ENCODE measurements at regions not wholly inside any gene's neighbourhood (a gene's known extent, or its start where the extent isn't known, plus 50 kb on each side); places are given as distances from the start of the nearest gene placed in this dataset.
"Not testable (repeated sequence)": the region's sequence is repeated elsewhere in the genome, so short reads cannot be mapped to it uniquely, and the experiment has no call there.

DNA sequence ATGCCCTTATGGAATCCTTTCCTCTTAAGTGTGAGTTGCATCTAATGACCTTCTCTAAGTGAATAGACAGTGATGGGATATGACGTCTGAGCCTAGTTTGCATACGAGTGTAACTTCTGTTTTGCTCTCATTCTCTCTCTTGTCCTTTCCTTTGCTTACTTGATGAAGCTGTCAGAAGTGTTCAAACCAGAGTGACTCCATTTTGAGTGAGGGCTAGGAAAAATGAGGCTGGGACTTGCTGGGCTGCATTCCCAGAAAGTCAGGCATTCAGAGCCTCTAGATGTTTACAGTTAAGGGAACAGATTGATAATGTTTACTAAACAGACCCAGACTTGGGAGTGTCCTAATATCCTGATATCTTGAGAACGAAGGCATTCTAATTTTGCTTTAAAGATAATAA is 311.2 kb upstream of the SOX4 start:
- not testable (repeated sequence) for H3K9me3 Mint-ChIP-seq; H3K4me3 Mint-ChIP-seq; H3K27ac Mint-ChIP-seq; H3K4me1 Mint-ChIP-seq (ENCODE audit: low read depth); H3K27me3 Mint-ChIP-seq; H3K36me3 Mint-ChIP-seq (ENCODE audit: low read depth)

- H3K27ac Mint-ChIP-seq = no peak overlapping the region
- H3K27me3 Mint-ChIP-seq = peaks cover 5% of the 10 kb centered on the region
- no peaks in the 10 kb centered on the region for H3K36me3 Mint-ChIP-seq (ENCODE audit: low read depth)
- no peak overlapping the region for H3K4me3 Mint-ChIP-seq
- no peaks in the 10 kb centered on the region for H3K4me1 Mint-ChIP-seq (ENCODE audit: low read depth)
- H3K9me3 Mint-ChIP-seq = no peaks in the 10 kb centered on the region
Observed at GRCh38 chr6:21284166-21284565, 309.4 kb upstream of the SOX4 start.

DNA sequence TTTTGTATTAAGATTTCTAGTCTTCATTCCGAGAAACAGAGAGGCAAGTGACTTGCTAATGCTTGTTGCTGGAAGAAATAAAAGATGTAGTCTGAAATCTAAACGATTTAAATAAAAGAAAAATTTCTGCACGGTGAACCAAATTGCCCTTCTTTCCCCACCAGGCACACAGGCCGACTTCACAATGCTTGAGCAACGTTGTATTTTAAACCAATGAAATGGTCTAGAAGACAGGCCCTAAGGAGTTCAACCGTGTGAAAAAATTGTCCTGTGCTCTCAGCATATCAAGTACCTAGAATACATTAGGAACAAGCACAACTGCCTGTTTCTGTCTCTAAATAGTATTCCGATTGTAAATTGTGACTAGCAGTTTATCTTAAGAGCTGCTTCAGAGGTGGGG is 308.8 kb upstream of the SOX4 start:
- Mint-ChIP-seq H3K4me1 (ENCODE audit: low read depth) (no peaks in the 10 kb centered on the region), H3K36me3 (ENCODE audit: low read depth) (no peaks in the 10 kb centered on the region), H3K27me3 (peaks cover 5% of the 10 kb centered on the region), H3K4me3 (no peak overlapping the region), H3K27ac (no peak overlapping the region), H3K9me3 (no peaks in the 10 kb centered on the region)

- Mint-ChIP-seq H3K4me3 (no peak overlapping the region), H3K36me3 (ENCODE audit: low read depth) (no peaks in the 10 kb centered on the region), H3K9me3 (no peaks in the 10 kb centered on the region), H3K4me1 (ENCODE audit: low read depth) (no peaks in the 10 kb centered on the region), H3K27me3 (peaks cover 23% of the 10 kb centered on the region), H3K27ac (no peak overlapping the region)
Observed at GRCh38 chr6:21294144-21294543, 299.4 kb upstream of the SOX4 start.

GRCh38 chr6:21295506-21296240 is 297.9 kb upstream of the SOX4 start:
- no peaks in the 10 kb centered on the region for H3K9me3 Mint-ChIP-seq
- H3K36me3 Mint-ChIP-seq (ENCODE audit: low read depth) = no peaks in the 10 kb centered on the region
- peaks cover 23% of the 10 kb centered on the region for H3K27me3 Mint-ChIP-seq
- no peaks in the 10 kb centered on the region for H3K4me1 Mint-ChIP-seq (ENCODE audit: low read depth)
- H3K27ac Mint-ChIP-seq = no peak overlapping the region
- H3K4me3 Mint-ChIP-seq = no peak overlapping the region

- Mint-ChIP-seq H3K4me3 (no peak overlapping the region), H3K9me3 (peaks cover 6% of the 10 kb centered on the region), H3K4me1 (ENCODE audit: low read depth) (no peaks in the 10 kb centered on the region), H3K27me3 (peaks cover 23% of the 10 kb centered on the region), H3K36me3 (ENCODE audit: low read depth) (no peaks in the 10 kb centered on the region), H3K27ac (no peak overlapping the region)
Observed at GRCh38 chr6:21297665-21298064, 295.9 kb upstream of the SOX4 start.

DNA sequence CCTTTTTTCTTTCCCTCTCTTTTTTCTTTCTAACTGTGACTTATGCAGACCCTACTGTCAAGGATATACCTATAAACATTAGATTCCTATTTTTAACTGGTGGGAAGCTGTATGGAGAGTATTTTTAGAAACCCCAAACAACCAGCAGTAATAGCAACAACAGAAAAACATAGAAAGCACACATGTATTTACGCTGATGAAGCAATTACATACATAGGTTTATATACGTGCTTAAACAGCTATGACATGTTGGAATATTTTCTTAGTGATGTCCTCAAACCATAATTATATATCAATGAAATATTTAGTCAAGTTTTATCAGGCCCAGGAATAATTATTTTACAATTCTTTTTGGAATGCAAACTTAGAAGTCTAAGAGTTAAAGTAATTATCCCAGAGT is 294.3 kb upstream of the SOX4 start:
- Mint-ChIP-seq H3K4me1 (ENCODE audit: low read depth) (no peaks in the 10 kb centered on the region), H3K4me3 (no peak overlapping the region)

GRCh38 chr6:21300439-21300838 is 293.1 kb upstream of the SOX4 start:
- Mint-ChIP-seq H3K27ac (no peak overlapping the region), H3K36me3 (ENCODE audit: low read depth) (no peaks in the 10 kb centered on the region), H3K4me3 (no peak overlapping the region), H3K27me3 (peaks cover 18% of the 10 kb centered on the region), H3K4me1 (ENCODE audit: low read depth) (no peaks in the 10 kb centered on the region), H3K9me3 (peaks cover 12% of the 10 kb centered on the region)

More for the DNA sequence above, 294.3 kb upstream of the SOX4 start:
- peaks cover 12% of the 10 kb centered on the region for H3K9me3 Mint-ChIP-seq
- H3K36me3 Mint-ChIP-seq (ENCODE audit: low read depth) = no peaks in the 10 kb centered on the region
- H3K27me3 Mint-ChIP-seq = peaks cover 23% of the 10 kb centered on the region
- H3K27ac Mint-ChIP-seq = no peak overlapping the region

DNA sequence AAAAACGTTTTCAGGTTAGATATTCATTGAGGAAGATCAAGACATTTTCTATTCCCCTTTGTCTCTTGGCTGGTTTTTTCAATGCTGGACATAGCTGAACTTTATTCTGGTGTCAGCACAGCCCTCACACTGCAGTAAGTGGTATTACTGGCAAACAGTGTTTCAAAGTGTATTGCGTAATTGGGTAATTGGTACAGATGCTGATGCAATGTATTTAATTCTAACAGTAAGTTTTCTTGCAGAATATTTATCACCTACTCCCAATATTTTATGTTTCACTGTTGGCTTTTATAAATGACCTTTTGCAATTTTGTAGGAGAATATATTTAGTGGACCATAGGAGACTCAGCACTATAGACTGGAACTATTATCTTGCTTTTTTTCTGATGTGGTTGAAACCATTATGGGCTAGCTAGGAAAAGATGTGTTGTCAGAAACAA is 287.6 kb upstream of the SOX4 start:
- H3K36me3 Mint-ChIP-seq (ENCODE audit: low read depth) = no peaks in the 10 kb centered on the region
- no peak overlapping the region for H3K27ac Mint-ChIP-seq
- H3K4me3 Mint-ChIP-seq = no peak overlapping the region
- H3K9me3 Mint-ChIP-seq = peaks cover 12% of the 10 kb centered on the region
- H3K27me3 Mint-ChIP-seq = peaks cover 3% of the 10 kb centered on the region
- no peaks in the 10 kb centered on the region for H3K4me1 Mint-ChIP-seq (ENCODE audit: low read depth)

DNA sequence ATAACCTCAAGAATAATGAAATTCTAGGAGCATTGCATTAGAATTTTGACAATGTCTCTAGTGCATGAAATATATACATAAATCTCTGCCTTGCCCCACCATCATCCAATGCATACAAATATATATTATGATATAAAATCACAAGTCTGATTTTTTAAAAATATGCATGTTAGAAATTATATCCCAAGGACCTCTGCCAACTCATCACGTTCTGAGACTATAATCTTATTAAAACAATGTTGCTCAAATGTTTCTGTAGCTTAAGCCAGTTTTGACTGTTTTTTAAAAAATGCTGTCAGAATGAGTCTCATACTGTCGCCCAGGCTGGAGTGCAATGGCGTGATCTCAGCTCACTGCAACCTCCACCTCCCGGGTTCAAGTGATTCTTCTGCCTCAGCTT is 287.0 kb upstream of the SOX4 start:
- Mint-ChIP-seq H3K9me3 (peaks cover 12% of the 10 kb centered on the region), H3K36me3 (ENCODE audit: low read depth) (no peaks in the 10 kb centered on the region), H3K4me1 (ENCODE audit: low read depth) (no peaks in the 10 kb centered on the region), H3K27ac (no peak overlapping the region), H3K4me3 (no peak overlapping the region), H3K27me3 (peaks cover 3% of the 10 kb centered on the region)

GRCh38 chr6:21309807-21310221 is 283.7 kb upstream of the SOX4 start:
- H3K4me1 Mint-ChIP-seq (ENCODE audit: low read depth) = no peaks in the 10 kb centered on the region
- peaks cover 3% of the 10 kb centered on the region for H3K27me3 Mint-ChIP-seq
- no peak overlapping the region for H3K4me3 Mint-ChIP-seq
- H3K36me3 Mint-ChIP-seq (ENCODE audit: low read depth) = no peaks in the 10 kb centered on the region
- no peak overlapping the region for H3K27ac Mint-ChIP-seq
- H3K9me3 Mint-ChIP-seq = no peaks in the 10 kb centered on the region

DNA sequence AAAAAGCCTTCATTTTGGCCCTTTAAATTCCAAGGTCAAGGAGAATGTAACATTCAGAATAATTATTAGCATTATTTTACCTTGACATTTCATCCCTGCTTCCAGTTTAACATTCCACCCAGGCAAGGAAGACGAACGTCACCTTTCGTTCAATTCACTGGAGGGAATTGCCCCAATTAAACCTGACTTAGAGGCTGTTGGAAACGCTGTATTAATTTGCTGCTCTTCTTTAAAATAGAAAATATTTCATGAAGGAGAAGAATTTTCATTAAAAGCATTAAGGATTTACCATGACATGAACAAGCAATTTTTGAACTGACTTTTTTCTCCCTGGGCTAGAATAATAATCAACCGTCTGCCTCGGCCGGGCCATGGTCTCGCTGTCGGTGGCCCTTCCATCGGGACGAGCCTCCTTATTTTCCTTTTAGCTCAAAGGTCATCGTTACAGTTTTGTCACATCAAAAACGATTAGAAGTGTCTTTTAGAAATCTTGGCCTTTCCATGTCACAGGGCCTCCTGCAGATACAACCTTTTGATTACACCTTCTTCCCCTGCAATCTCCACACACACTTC is 282.9 kb upstream of the SOX4 start:
- Mint-ChIP-seq H3K9me3 (no peaks in the 10 kb centered on the region), H3K4me3 (no peak overlapping the region), H3K27ac (no peak overlapping the region), H3K4me1 (ENCODE audit: low read depth) (no peaks in the 10 kb centered on the region), H3K36me3 (ENCODE audit: low read depth) (no peaks in the 10 kb centered on the region), H3K27me3 (peaks cover 3% of the 10 kb centered on the region)

DNA sequence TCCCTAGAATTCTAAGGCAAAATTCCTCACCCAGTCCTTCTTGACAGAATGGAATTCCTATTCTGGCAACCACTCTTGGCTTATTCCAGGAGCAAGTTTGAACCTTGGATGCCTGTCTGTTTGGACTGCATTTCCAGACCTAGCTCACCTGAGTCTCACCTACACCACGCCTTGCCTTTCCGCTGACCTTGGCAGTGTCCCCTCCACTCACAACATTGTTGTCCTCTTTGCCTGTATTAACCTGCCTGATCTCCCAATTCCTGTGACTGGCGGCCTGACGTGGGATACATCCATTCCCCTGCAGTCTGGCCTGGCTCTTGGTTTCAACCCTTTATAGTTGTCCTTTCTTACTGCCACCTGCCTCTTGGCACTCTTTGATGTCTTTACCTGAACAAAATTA is 281.4 kb upstream of the SOX4 start:
- H3K4me3 Mint-ChIP-seq = no peak overlapping the region
- no peaks in the 10 kb centered on the region for H3K4me1 Mint-ChIP-seq (ENCODE audit: low read depth)
- no peaks in the 10 kb centered on the region for H3K9me3 Mint-ChIP-seq
- H3K27me3 Mint-ChIP-seq = peaks cover 3% of the 10 kb centered on the region
- no peak overlapping the region for H3K27ac Mint-ChIP-seq
- H3K36me3 Mint-ChIP-seq (ENCODE audit: low read depth) = no peaks in the 10 kb centered on the region

- H3K27ac Mint-ChIP-seq = no peak overlapping the region
- no peaks in the 10 kb centered on the region for H3K36me3 Mint-ChIP-seq (ENCODE audit: low read depth)
- no peaks in the 10 kb centered on the region for H3K9me3 Mint-ChIP-seq
- H3K4me3 Mint-ChIP-seq = no peak overlapping the region
- H3K4me1 Mint-ChIP-seq (ENCODE audit: low read depth) = no peaks in the 10 kb centered on the region
- no peaks in the 10 kb centered on the region for H3K27me3 Mint-ChIP-seq
Observed at GRCh38 chr6:21317642-21318041, 275.9 kb upstream of the SOX4 start.

- Mint-ChIP-seq H3K27ac (no peak overlapping the region), H3K27me3 (no peaks in the 10 kb centered on the region), H3K4me3 (no peak overlapping the region), H3K36me3 (ENCODE audit: low read depth) (no peaks in the 10 kb centered on the region), H3K9me3 (no peaks in the 10 kb centered on the region), H3K4me1 (ENCODE audit: low read depth) (no peaks in the 10 kb centered on the region)
Observed at GRCh38 chr6:21321076-21321475, 272.5 kb upstream of the SOX4 start.

- no peaks in the 10 kb centered on the region for H3K36me3 Mint-ChIP-seq (ENCODE audit: low read depth)
- no peak overlapping the region for H3K4me3 Mint-ChIP-seq
- no peak overlapping the region for H3K27ac Mint-ChIP-seq
- H3K9me3 Mint-ChIP-seq = no peaks in the 10 kb centered on the region
- no peaks in the 10 kb centered on the region for H3K4me1 Mint-ChIP-seq (ENCODE audit: low read depth)
- H3K27me3 Mint-ChIP-seq = no peaks in the 10 kb centered on the region
Observed at GRCh38 chr6:21321531-21321930, 272.0 kb upstream of the SOX4 start.
